Neural crest cell (in vitro differentiated cells): ENCODE measurements at regions not wholly inside any gene's neighbourhood (a gene's known extent, or its start where the extent isn't known, plus 50 kb on each side); places are given as distances from the start of the nearest gene placed in this dataset.

Experiments
- DNase-seq: peaks from one replicate; pipeline ENCODE4 v3.0.0; 2021; ENCODE audit warnings: low read depth, mixed read lengths, low spot score
- H3K27ac Mint-ChIP-seq: one replicate; pipeline ENCODE4 v1.8.0; 2021; ENCODE audit warnings: mild to moderate bottlenecking, mixed read lengths; ENCODE audit not compliant: unreplicated experiment
- H3K27me3 Mint-ChIP-seq: 2 replicates; pipeline ENCODE4 v1.8.0; 2021; ENCODE audit warnings: low read depth, mild to moderate bottlenecking, mixed read lengths
- H3K36me3 Mint-ChIP-seq: 2 replicates; pipeline ENCODE4 v1.8.0; 2021; ENCODE audit warnings: low read depth, mild to moderate bottlenecking, mixed read lengths
- H3K4me1 Mint-ChIP-seq: 2 replicates; pipeline ENCODE4 v1.8.0; 2021; ENCODE audit warnings: mixed read lengths
- H3K4me3 Mint-ChIP-seq: one replicate; pipeline ENCODE4 v1.8.0; 2021; ENCODE audit warnings: mild to moderate bottlenecking, mixed read lengths
- H3K9me3 Mint-ChIP-seq: 2 replicates; pipeline ENCODE4 v1.8.0; 2021; ENCODE audit warnings: mixed read lengths
- TF ChIP-seq, protein P1 (sequence below): fragments of 200-600 bp; sonication (generic); conservative IDR thresholded peaks from 2 replicates; pipeline ENCODE4 v1.5.0; 2021; ENCODE audit warnings: antibody characterized with exemption, mild to moderate bottlenecking

GRCh38 chr4:83922402-83922801, 386.5 kb downstream of the GPAT3 start:
- DNase-seq = no peak
- H3K4me3 Mint-ChIP-seq = no peak overlapping the region
- TF ChIP-seq, protein P1, sequence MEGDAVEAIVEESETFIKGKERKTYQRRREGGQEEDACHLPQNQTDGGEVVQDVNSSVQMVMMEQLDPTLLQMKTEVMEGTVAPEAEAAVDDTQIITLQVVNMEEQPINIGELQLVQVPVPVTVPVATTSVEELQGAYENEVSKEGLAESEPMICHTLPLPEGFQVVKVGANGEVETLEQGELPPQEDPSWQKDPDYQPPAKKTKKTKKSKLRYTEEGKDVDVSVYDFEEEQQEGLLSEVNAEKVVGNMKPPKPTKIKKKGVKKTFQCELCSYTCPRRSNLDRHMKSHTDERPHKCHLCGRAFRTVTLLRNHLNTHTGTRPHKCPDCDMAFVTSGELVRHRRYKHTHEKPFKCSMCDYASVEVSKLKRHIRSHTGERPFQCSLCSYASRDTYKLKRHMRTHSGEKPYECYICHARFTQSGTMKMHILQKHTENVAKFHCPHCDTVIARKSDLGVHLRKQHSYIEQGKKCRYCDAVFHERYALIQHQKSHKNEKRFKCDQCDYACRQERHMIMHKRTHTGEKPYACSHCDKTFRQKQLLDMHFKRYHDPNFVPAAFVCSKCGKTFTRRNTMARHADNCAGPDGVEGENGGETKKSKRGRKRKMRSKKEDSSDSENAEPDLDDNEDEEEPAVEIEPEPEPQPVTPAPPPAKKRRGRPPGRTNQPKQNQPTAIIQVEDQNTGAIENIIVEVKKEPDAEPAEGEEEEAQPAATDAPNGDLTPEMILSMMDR = no peak
- no peaks in the 10 kb centered on the region for H3K27me3 Mint-ChIP-seq
- no peaks in the 10 kb centered on the region for H3K9me3 Mint-ChIP-seq
- no peak overlapping the region for H3K27ac Mint-ChIP-seq
- H3K36me3 Mint-ChIP-seq = no peaks in the 10 kb centered on the region
- no peaks in the 10 kb centered on the region for H3K4me1 Mint-ChIP-seq

DNA sequence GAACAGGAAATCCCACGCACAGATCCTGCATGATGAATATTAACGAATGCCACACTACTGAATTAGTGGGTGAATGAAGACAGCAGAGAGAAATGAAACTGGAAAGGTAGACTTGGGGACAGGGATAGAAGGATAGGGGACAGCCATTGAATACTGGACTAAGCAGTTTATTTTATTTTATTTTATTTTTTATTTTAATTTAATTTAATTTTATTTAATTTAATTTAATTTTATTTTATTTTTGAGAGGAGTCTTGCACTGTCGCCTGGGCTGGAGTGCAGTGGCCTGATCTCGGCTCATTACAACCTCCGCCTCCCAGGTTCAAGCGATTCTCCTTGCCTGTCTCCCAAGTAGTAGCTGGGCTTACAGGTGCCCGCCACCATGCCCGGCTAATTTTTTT, 385.2 kb downstream of the GPAT3 start:
- H3K4me3 Mint-ChIP-seq = no peak overlapping the region
- H3K27ac Mint-ChIP-seq = no peak overlapping the region
- no peak for DNase-seq
- H3K4me1 Mint-ChIP-seq = no peaks in the 10 kb centered on the region
- no peaks in the 10 kb centered on the region for H3K36me3 Mint-ChIP-seq
- TF ChIP-seq, protein P1 = no peak
- no peaks in the 10 kb centered on the region for H3K27me3 Mint-ChIP-seq
- no peaks in the 10 kb centered on the region for H3K9me3 Mint-ChIP-seq

DNA sequence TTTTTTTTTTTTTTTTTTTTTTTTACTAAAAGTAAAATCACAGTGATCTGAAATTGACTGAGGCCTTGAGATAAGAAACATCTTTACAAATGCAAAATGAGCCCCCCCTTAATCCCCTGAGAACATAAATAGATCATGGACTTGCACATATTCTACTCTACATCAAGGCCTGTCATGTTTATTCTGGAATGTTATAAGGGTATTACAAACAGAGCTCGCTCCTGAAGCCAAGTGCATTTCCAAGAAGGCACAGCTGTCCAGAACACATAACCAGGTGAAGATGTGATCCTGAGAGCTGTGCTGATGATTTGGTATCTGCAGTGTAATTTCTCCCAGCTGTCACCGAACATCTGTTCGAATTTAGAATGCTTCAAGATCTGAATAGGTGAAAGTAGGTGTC, 384.5 kb downstream of the GPAT3 start:
- Mint-ChIP-seq H3K27ac (no peak overlapping the region), H3K4me1 (no peaks in the 10 kb centered on the region), H3K36me3 (no peaks in the 10 kb centered on the region), H3K9me3 (no peaks in the 10 kb centered on the region), H3K27me3 (no peaks in the 10 kb centered on the region), H3K4me3 (no peak overlapping the region)
- TF ChIP-seq, protein P1 = no peak
- DNase-seq = no peak

GRCh38 chr4:83917572-83917971, 381.7 kb downstream of the GPAT3 start:
- Mint-ChIP-seq H3K9me3 (no peaks in the 10 kb centered on the region), H3K36me3 (no peaks in the 10 kb centered on the region), H3K4me1 (no peaks in the 10 kb centered on the region), H3K4me3 (no peak overlapping the region), H3K27ac (no peak overlapping the region), H3K27me3 (no peaks in the 10 kb centered on the region)
- DNase-seq = no peak
- TF ChIP-seq, protein P1 = no peak

DNA sequence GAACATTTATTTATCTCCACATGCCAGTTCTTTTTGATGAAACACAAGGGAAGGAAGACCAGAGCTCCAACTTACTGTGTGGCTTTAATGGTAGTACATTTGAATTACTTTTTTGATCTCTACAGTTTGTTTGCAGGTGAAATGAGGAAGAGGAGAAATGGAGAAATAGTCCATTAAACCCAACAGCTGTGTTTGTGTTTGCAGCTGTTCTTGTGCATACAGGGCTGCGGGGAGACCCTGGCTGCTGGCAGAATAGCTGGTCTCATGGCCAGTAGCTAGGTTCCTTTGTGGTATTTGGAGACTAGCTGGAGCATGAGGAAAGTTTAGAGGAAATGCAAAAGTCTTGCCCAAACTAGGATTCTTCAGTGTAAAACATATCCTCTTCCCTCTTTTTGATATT, 374.8 kb downstream of the GPAT3 start:
- no peak overlapping the region for H3K27ac Mint-ChIP-seq
- H3K4me1 Mint-ChIP-seq = no peaks in the 10 kb centered on the region
- no peaks in the 10 kb centered on the region for H3K36me3 Mint-ChIP-seq
- TF ChIP-seq, protein P1 = no peak
- H3K4me3 Mint-ChIP-seq = no peak overlapping the region
- peaks cover 11% of the 10 kb centered on the region for H3K27me3 Mint-ChIP-seq
- no peaks in the 10 kb centered on the region for H3K9me3 Mint-ChIP-seq
- DNase-seq = no peak

DNA sequence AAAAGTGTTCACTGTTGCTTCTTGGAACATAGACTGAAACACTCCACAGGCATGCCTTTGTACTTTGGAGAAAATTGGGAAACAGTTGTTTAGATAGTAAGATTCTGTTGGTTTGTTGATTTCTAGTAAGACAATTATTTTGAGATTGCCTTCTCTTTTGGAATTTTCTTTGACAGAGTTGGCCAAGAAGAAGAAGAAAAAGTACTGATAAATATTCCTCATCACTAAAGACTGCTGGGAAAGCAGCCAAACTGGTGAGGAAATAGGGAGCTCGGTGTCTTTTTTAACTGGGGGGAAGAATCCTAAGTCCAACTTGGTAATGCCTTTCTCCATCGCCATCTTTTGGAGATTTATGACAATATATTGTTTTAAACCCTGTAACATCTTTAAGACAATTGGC, 370.7 kb downstream of the GPAT3 start:
- H3K4me3 Mint-ChIP-seq = no peak overlapping the region
- H3K9me3 Mint-ChIP-seq = no peaks in the 10 kb centered on the region
- no peak overlapping the region for H3K27ac Mint-ChIP-seq
- H3K4me1 Mint-ChIP-seq = no peaks in the 10 kb centered on the region
- TF ChIP-seq, protein P1 = no peak
- H3K36me3 Mint-ChIP-seq = no peaks in the 10 kb centered on the region
- peaks cover 11% of the 10 kb centered on the region for H3K27me3 Mint-ChIP-seq
- DNase-seq = no peak
